ENCODE measurements at regions not wholly inside any gene's neighbourhood (a gene's known extent, or its start where the extent isn't known, plus 50 kb on each side); places are given as distances from the start of the nearest gene placed in this dataset.

- peak in 1 of 5 donors; percentile 33 for DNase-seq
- no peak for TF ChIP-seq POLR2A (IDR thresholded peaks at IDR 0.05)
- TF ChIP-seq, protein P1, sequence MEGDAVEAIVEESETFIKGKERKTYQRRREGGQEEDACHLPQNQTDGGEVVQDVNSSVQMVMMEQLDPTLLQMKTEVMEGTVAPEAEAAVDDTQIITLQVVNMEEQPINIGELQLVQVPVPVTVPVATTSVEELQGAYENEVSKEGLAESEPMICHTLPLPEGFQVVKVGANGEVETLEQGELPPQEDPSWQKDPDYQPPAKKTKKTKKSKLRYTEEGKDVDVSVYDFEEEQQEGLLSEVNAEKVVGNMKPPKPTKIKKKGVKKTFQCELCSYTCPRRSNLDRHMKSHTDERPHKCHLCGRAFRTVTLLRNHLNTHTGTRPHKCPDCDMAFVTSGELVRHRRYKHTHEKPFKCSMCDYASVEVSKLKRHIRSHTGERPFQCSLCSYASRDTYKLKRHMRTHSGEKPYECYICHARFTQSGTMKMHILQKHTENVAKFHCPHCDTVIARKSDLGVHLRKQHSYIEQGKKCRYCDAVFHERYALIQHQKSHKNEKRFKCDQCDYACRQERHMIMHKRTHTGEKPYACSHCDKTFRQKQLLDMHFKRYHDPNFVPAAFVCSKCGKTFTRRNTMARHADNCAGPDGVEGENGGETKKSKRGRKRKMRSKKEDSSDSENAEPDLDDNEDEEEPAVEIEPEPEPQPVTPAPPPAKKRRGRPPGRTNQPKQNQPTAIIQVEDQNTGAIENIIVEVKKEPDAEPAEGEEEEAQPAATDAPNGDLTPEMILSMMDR (IDR thresholded peaks at IDR 0.05), result no peak
- no peaks in the 10 kb centered on the region for H3K36me3 ChIP-seq
- intact Hi-C loops (cut with DNase I), result no loop called here
- H3K4me1 ChIP-seq, result peaks cover 0 to 2% (median 0%) of the 10 kb centered on the region in 12 donors
- H3K9me3 ChIP-seq, result peaks cover 0 to 16% (median 9%) of the 10 kb centered on the region in 12 donors
- no peak overlapping the region for H3K4me3 ChIP-seq
- H3K27ac ChIP-seq, result no peak overlapping the region
- ATAC-seq, result peak in 1 of 4 donors; percentile 10
- H3K27me3 ChIP-seq, result no peaks in the 10 kb centered on the region
- 44 to 74% (median 54%) methylated on average over 1 of the region's 1 CpG for WGBS, 4 donors
Measured at GRCh38 chr13:47233734-47234133, 336.9 kb upstream of the HTR2A start.

DNA sequence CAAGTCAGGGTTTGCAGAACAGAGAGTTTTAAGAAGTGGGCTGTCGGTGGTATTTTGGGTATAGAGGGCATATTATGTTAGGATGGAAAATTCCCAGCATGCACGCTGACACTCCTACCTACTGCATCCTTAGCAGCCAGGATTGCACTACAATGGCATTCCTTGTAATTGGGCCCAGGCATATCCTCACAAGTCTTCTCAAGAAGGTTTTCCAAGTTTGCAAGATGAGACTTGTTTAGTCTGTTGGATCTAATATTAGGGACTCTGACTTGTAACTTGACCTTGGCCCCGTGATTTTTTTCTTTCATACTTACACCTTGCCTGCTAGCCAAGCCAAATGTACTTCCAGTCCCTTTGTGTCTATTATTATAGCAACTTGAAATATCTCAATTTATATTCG is 335.7 kb upstream of the HTR2A start:
- H3K9me3 ChIP-seq, result peaks cover 0 to 16% (median 9%) of the 10 kb centered on the region in 12 donors
- 74 to 83% (median 78%) methylated on average over 4 of the region's 4 CpGs for WGBS, 4 donors
- TF ChIP-seq POLR2A (IDR thresholded peaks at IDR 0.05), result no peak
- TF ChIP-seq, protein P1 (IDR thresholded peaks at IDR 0.05), result no peak
- H3K4me1 ChIP-seq, result peaks cover 0 to 2% (median 0%) of the 10 kb centered on the region in 12 donors
- no peak overlapping the region for H3K4me3 ChIP-seq
- no peak overlapping the region for H3K27ac ChIP-seq
- ATAC-seq (no peak), DNase-seq (no peak)
- intact Hi-C loops (cut with DNase I), result no loop called here
- no peaks in the 10 kb centered on the region for H3K27me3 ChIP-seq
- H3K36me3 ChIP-seq, result no peaks in the 10 kb centered on the region

GRCh38 chr13:47230155-47230554 is 333.3 kb upstream of the HTR2A start:
- no peaks in the 10 kb centered on the region for H3K27me3 ChIP-seq
- intact Hi-C loops (cut with DNase I), result no loop called here
- H3K27ac ChIP-seq, result no peak overlapping the region
- 64 to 72% (median 69%) methylated on average over 2 of the region's 2 CpGs for WGBS, 4 donors
- peaks cover 0 to 16% (median 9%) of the 10 kb centered on the region in 12 donors for H3K9me3 ChIP-seq
- no peaks in the 10 kb centered on the region for H3K36me3 ChIP-seq
- ATAC-seq (no peak), DNase-seq (no peak)
- peaks cover 0 to 2% (median 0%) of the 10 kb centered on the region in 12 donors for H3K4me1 ChIP-seq
- TF ChIP-seq, protein P1 (IDR thresholded peaks at IDR 0.05), result no peak
- no peak for TF ChIP-seq POLR2A (IDR thresholded peaks at IDR 0.05)
- no peak overlapping the region for H3K4me3 ChIP-seq

DNA sequence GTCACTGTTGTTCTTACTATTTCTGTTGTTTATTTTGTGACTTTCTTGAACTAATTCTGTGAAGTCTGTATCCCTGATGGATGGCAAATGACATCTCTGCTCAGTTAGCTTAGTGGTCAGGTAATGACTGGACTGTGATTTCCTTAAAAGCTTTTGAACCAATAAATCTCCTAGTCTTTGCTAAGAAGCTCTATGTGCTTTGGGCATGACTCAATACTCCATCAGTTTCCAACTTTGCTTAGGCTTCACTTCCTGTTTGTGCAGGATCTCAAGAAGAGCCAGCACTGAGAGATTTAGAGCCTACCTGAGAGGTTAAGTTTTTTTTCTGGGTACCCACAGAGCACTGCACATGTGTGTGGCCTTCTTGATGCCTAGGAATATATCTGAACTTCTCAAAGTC is 329.7 kb upstream of the HTR2A start:
- no peak overlapping the region for H3K27ac ChIP-seq
- intact Hi-C loops (cut with DNase I), result no loop called here
- H3K9me3 ChIP-seq, result peaks cover 0 to 16% (median 9%) of the 10 kb centered on the region in 12 donors
- H3K4me3 ChIP-seq, result no peak overlapping the region
- H3K4me1 ChIP-seq, result no peaks in the 10 kb centered on the region
- ATAC-seq (no peak), DNase-seq (no peak)
- H3K36me3 ChIP-seq, result no peaks in the 10 kb centered on the region
- TF ChIP-seq, protein P1 (IDR thresholded peaks at IDR 0.05), result no peak
- no peak for TF ChIP-seq POLR2A (IDR thresholded peaks at IDR 0.05)
- no peaks in the 10 kb centered on the region for H3K27me3 ChIP-seq

Data from heart left ventricle (tissue), 16 donors.